ENCODE measurements at regions not wholly inside any gene's neighbourhood (a gene's known extent, or its start where the extent isn't known, plus 50 kb on each side); places are given as distances from the start of the nearest gene placed in this dataset.

- H3K79me2 ChIP-seq (ENCODE audit: control insufficient read depth, insufficient read depth, low read length, unreplicated experiment), result no peaks in the 10 kb centered on the region
- H3K4me1 ChIP-seq (ENCODE audit: control insufficient read depth, insufficient read depth, low read length, unreplicated experiment), result no peaks in the 10 kb centered on the region
- no peaks in the 10 kb centered on the region for H3K36me3 ChIP-seq (ENCODE audit: insufficient read depth, low read length)
- no peak overlapping the region for H3K27ac ChIP-seq (ENCODE audit: low read depth, low read length)
- H3K27me3 ChIP-seq (ENCODE audit: insufficient read depth, low read length), result peaks cover 14% of the 10 kb centered on the region; the same call in 1 of the 2 replicates
- no peak overlapping the region for H2AFZ ChIP-seq (ENCODE audit: low read length, unreplicated experiment)
- H3K4me3 ChIP-seq (ENCODE audit: low read depth, low read length), result no peak overlapping the region
These were observed 104.2 kb downstream of the WT1 start for GRCh38 chr11:32331098-32331497.

GRCh38 chr11:32331792-32332191 lies 103.5 kb downstream of the WT1 start:
- H3K27ac ChIP-seq (ENCODE audit: low read depth, low read length), result no peak overlapping the region
- no peaks in the 10 kb centered on the region for H3K36me3 ChIP-seq (ENCODE audit: insufficient read depth, low read length)
- H3K27me3 ChIP-seq (ENCODE audit: insufficient read depth, low read length), result peaks cover 18% of the 10 kb centered on the region; the same call in 1 of the 2 replicates
- H2AFZ ChIP-seq (ENCODE audit: low read length, unreplicated experiment), result no peak overlapping the region
- no peaks in the 10 kb centered on the region for H3K4me1 ChIP-seq (ENCODE audit: control insufficient read depth, insufficient read depth, low read length, unreplicated experiment)
- H3K79me2 ChIP-seq (ENCODE audit: control insufficient read depth, insufficient read depth, low read length, unreplicated experiment), result no peaks in the 10 kb centered on the region
- no peak overlapping the region for H3K4me3 ChIP-seq (ENCODE audit: low read depth, low read length)

GRCh38 chr11:32332990-32333319 lies 102.4 kb downstream of the WT1 start:
- H3K4me1 ChIP-seq (ENCODE audit: control insufficient read depth, insufficient read depth, low read length, unreplicated experiment), result no peaks in the 10 kb centered on the region
- H3K27ac ChIP-seq (ENCODE audit: low read depth, low read length), result no peak overlapping the region
- H3K27me3 ChIP-seq (ENCODE audit: insufficient read depth, low read length), result peaks cover 24% of the 10 kb centered on the region; the same call in 1 of the 2 replicates
- H2AFZ ChIP-seq (ENCODE audit: low read length, unreplicated experiment), result no peak overlapping the region
- no peaks in the 10 kb centered on the region for H3K79me2 ChIP-seq (ENCODE audit: control insufficient read depth, insufficient read depth, low read length, unreplicated experiment)
- no peaks in the 10 kb centered on the region for H3K36me3 ChIP-seq (ENCODE audit: insufficient read depth, low read length)
- peak overlapping the region; percentile 69 for H3K4me3 ChIP-seq (ENCODE audit: low read depth, low read length)

- Histone ChIP-seq H3K79me2 (ENCODE audit: control insufficient read depth, insufficient read depth, low read length, unreplicated experiment) (no peaks in the 10 kb centered on the region), H2AFZ (ENCODE audit: low read length, unreplicated experiment) (peak overlapping the region; percentile 48), H3K27ac (ENCODE audit: low read depth, low read length) (no peak overlapping the region), H3K4me3 (ENCODE audit: low read depth, low read length) (peak overlapping the region; percentile 69), H3K4me1 (ENCODE audit: control insufficient read depth, insufficient read depth, low read length, unreplicated experiment) (no peaks in the 10 kb centered on the region), H3K27me3 (ENCODE audit: insufficient read depth, low read length) (peaks cover 24% of the 10 kb centered on the region; the same call in 1 of the 2 replicates), H3K36me3 (ENCODE audit: insufficient read depth, low read length) (no peaks in the 10 kb centered on the region)
These were observed 101.9 kb downstream of the WT1 start for GRCh38 chr11:32333320-32333991.

GRCh38 chr11:32334822-32335221 lies 100.5 kb downstream of the WT1 start:
- no peaks in the 10 kb centered on the region for H3K4me1 ChIP-seq (ENCODE audit: control insufficient read depth, insufficient read depth, low read length, unreplicated experiment)
- no peak overlapping the region for H2AFZ ChIP-seq (ENCODE audit: low read length, unreplicated experiment)
- H3K27me3 ChIP-seq (ENCODE audit: insufficient read depth, low read length), result peaks cover 24% of the 10 kb centered on the region
- H3K4me3 ChIP-seq (ENCODE audit: low read depth, low read length), result no peak overlapping the region
- no peaks in the 10 kb centered on the region for H3K79me2 ChIP-seq (ENCODE audit: control insufficient read depth, insufficient read depth, low read length, unreplicated experiment)
- H3K36me3 ChIP-seq (ENCODE audit: insufficient read depth, low read length), result no peaks in the 10 kb centered on the region
- no peak overlapping the region for H3K27ac ChIP-seq (ENCODE audit: low read depth, low read length)
